IPS DF 19.7 (cell line): ENCODE measurements at regions not wholly inside any gene's neighbourhood (a gene's known extent, or its start where the extent isn't known, plus 50 kb on each side); places are given as distances from the start of the nearest gene placed in this dataset.

Source experiments
- DNase-seq: peaks from one replicate; pipeline ENCODE4 v3.0.0-alpha.2; 2013; ENCODE audit warnings: low read depth, low spot score

DNA sequence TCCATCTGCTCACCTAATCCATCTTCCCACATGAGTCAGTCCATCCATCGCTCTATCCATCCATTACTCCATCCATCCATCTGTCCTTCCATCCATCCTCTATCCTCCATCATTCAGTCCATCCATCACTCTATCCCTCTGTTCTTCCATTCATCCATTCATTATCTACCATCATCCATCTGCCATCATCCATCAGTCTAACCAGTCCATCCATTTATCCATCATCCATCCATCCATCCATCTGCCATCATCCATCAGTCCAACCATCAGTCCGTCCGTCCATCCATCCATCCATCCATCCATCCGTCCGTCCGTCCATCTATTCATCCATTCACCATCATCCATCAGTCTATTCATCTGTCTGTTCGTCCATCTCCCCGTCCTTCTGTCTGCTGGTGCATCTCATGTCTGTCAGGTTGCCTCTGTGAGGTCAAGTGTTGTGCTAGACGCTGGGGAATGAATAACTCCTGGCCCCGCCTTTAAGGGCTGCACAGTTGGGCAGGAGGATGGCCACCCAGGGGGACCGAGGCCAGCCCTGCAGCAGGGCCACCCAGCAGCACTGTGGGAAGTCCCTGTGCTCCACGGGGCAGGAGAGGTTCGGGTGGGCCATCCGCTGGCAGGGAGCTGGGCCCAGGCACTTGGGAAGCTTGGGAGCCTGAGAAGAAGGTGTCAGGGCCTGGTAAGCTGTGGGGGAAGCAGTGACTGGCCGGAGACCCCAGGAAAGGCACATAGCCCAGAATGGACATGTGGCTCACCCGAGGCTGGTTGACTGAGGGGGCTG is 137.1 kb downstream of the CTTN start:
- no peak for DNase-seq

DNA sequence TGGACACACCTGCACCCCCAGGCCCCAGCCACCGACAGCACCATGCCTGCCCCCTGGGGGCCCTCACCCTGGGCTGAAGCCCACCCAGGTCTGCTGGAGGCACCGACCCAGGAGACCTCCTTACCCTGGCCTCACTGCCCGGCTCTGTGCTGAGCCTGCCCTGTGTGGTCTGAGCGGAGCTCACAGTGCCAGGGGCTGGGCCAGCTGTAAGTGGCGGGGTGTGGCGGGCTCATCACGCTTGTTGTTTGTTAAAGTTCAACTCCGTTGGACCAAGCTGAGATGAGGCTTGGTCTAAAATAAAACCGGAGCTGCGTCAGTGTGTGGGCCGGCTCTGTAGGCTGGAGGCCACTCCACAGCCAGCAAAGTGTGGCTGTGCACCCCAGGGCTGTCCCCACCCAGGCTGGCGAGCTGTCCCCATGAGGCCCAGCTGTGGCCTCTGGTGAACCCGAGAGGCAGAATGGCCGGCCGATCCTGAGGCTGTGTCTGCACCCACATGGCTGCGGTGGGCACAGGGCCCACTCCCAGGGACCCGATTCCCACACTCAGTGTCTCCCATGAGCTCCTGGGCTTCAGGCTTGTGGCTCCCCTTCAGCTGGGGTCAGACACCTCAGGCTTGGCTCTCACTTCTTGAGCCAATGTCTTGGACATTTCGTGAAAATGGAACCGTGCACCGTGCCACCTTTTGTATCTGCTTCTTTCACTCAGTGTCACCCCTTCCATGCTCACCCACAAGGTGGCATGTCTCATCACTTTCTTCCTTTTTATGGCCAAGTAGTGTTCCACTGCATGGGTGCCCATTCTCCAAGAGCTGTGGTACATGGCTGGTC is 137.9 kb downstream of the CTTN start:
- DNase-seq = no peak

DNA sequence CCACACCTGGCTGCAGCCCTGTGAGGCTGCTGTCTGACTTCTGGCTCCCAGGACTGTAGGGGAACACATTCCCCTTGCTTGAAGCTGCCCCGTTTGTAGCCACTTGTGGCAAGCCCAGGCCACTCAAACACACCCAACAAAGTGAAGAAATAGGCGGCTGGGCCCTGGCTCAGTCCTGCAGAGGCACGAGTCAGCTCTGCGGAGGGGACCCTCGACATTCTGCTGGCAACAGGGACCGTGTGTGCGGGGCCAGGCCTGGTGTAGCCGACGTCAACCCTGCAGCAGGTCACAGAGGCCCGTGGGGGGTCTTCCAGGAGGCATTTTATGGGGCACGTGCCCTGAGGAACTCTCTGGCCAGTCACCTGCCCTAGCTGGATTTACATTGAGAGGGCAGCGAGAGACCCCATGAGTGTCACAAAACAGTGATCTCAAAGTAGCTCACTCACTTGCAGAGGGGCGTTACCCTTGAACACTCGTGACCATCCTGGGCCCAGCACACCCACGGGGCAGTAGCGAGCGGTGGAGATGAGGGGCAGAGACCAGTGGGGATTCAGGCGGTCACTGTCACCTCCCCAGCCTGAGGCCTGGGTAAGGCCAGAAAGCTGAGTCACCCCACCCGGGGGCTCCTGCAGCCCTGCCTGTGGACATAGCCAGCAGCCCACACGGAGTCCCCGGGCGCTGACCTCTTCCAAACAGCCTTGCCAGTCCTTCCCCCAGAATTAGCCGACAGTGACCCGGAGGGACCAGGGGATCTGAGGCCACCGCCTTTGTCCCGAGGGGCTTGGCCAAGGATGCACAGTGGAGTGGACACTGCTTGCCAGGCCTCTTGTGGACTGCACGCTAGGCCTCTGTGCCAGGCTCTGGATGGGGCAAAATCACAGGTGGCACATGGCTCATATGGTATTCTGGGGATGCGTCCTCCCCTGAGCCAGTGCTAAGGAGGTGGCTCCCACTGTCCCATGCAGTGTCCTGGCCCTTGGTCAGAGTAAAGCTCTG is 139.5 kb downstream of the CTTN start:
- DNase-seq = no peak

DNA sequence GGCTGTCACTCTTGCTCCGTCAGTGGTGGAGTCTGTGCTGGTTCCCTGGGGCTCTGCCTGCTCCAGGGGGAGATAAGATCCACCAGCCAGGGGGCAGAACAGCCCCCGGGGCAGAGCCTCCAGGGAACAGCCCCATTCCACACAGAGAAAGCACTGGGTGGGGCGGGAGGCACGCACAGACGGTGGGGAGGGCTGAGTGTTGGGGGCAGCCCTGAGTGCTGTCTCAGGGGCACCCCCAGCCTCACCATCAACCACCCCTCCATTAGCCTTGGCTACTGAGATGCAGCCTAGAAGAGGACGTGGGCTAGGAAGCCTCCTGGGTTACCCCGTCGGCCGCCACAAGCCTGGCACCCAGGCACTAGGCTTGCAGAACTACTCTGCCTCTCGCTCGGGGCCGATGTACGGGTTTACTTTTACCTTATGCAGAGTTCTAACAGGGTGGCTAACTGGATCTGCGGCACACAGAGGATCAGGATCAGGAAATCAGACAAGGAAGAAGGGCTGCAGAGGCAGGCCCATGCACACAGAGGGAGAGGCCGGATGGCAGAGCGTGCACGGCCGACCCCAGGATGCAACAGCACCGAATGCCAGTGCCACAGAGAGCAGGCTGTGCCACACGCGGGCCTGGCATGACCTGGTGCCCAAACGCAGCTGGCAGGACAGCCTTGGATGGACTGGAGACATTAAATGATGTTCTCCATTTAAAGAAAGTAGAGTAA is 140.5 kb downstream of the CTTN start:
- DNase-seq = no peak

- no peak for DNase-seq
Measured at GRCh38 chr11:70539360-70540095, 141.2 kb downstream of the CTTN start.

DNA sequence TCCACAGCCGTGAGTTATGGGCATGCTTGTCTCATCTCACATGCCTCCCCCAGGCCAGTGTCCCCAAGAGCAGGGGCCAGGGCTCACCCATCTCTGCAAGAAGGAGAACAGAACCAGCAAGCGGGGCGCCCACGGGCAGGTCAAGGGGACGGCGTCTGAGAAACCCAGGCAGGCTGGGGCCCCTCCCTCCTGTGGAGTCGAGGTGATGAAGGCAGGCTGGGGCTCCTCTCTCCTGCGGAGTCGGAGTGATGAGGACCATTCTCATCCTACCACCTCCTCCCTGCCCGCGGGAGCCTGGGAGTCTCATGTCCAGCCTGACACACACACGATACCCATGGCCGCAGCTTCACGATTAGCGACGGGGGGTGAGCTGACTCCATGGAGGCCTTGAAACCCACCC is 141.9 kb downstream of the CTTN start:
- DNase-seq = no peak

DNA sequence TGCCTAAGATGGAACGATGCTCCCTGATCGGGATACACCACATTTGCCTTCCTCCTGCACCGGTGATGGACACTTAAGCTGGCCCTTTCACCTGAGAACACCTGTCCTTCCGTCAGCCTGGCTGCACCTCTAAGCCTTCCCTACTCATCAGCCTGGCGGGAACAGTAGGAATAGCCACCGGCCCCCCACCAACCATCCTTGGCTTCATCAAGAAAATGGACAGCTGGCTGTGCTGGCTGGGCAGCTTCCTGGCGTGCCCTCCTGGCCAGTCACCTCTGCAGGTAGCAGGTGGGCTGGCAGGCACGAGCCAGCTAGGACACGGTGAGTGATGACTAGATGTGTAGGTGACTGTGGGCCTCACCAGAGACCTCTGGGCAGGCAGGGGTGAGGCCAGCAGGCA is 142.8 kb downstream of the CTTN start:
- DNase-seq = no peak

DNA sequence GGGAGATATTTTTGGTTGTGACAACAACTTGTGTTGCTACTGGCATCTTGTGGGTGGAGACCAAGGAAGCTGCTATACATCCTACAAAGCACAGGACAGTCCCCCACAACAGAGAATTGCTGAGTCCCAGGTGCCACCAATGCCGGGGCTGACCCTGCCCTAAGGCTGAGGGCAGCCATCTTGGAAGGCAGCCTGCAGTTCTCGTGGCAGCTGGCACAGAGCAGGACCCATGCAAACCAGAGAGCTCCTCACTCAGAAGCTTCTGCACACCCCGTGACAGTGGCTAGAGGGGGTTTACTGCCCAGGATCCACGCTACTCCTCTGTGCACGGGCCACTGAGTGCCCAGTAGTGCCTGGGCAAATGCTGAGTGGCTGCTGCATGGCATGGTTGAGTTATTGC is 143.4 kb downstream of the CTTN start:
- DNase-seq = no peak

- DNase-seq = no peak
Measured at GRCh38 chr11:70542406-70542805, 144.1 kb downstream of the CTTN start.

GRCh38 chr11:70542811-70543210 is 144.5 kb downstream of the CTTN start:
- no peak for DNase-seq

GRCh38 chr11:70543611-70544010 is 145.3 kb downstream of the CTTN start:
- no peak for DNase-seq

- no peak for DNase-seq
Measured at GRCh38 chr11:70544067-70544773, 145.9 kb downstream of the CTTN start.

DNA sequence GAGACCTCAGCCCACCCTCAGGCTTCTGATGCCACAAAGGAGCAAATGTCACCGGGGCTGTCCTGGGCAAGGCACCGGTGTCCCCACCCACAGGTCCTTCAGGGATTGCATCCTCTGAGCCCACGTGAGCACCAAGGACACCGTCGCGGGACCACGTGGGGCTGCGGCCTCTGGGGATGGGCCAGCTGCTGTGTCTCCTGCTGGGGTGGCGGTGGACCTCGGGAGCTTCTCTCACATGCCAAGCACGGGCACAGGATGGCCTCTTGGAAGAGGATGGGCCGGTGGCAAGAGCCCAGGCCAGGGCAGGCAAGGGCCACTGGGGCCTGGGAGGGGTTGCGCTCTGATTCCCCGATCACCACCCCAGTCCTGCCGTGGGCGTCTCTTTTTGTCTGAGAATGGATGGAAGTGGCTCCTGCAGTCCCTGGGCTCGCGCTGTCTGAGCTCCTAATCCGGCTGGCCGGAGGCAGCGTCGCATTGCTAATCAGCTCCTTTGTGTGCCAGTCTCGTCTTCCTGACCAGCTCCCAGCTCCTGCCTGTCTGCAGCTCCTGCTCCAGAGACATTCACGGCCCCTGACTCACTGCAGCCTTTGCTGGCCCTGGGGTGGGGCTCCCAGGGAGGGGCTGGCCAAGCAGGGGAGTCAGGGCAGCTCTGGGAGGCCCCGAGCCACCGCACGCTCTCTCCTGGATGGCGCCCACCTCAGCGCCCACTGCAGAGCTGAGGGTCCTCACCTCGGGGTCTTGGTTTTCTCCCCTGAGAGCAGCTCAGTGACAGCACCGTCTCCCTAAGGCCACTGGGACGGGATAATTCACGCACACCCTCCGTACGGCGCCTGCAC is 146.7 kb downstream of the CTTN start:
- no peak for DNase-seq

DNA sequence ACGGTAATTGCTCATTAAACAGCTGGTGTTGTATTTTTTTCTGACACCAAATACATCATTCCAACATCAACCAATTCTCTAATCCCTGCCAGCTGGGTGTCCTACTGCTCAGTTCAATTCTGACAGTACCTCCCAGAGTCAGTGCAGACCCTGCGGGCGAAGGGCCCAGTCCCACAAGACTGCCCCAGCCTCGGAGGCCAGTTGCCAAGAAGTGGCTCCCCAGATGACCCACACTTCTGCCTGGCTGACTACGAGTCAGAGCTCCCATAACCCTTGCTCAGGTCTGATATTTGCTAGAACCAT is 147.2 kb downstream of the CTTN start:
- no peak for DNase-seq

DNA sequence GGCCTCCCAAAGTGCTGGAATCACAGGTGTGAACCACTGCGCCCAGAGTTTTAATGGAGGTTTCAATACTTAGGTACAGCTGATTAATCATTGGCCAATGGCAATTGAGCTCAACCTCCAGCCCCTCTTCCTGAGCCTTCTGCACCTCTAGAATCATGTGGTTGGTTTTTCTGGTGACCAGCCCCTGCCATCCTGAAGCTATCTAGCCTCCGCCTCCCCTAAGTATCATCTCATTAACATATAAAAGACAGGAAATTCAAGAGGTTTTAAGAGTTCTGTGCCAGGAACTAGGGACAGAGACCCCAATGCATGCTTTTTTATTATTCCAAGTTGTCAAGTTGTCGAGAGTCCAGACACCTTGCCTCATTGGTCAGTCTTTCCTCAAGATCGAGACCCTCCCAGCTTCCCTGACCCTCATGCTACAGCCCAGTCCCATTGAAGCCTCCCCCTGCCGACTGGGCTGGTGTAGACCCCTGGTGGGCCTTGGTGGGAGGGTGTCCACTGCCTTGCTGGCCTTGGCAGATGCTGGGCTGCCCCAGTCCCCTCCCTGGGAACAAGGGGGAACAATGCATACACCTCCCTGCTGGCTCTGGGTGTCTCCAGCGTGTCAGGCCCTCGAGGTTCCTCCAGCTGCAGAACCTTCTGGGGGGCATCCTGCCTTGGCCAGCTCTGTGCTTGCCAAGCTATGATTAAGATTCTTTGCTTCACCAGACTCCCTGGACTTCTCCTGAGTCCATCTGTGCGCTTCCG is 148.0 kb downstream of the CTTN start:
- no peak for DNase-seq

GRCh38 chr11:70547386-70547785 is 149.1 kb downstream of the CTTN start:
- DNase-seq = no peak

- DNase-seq = no peak
Measured at GRCh38 chr11:70547821-70548670, 149.7 kb downstream of the CTTN start.
